GM18502 (cell line): ENCODE measurements at regions not wholly inside any gene's neighbourhood (a gene's known extent, or its start where the extent isn't known, plus 50 kb on each side); places are given as distances from the start of the nearest gene placed in this dataset.
"Not testable (repeated sequence)": the region's sequence is repeated elsewhere in the genome, so short reads cannot be mapped to it uniquely, and the experiment has no call there.

Experiments
- ATAC-seq: cut with Tn5 transposase; IDR thresholded peaks from one replicate; pipeline ENCODE4 v1.9.1; 2021; ENCODE audit warnings: mild to moderate bottlenecking; ENCODE audit not compliant: unreplicated experiment, poor library complexity

DNA sequence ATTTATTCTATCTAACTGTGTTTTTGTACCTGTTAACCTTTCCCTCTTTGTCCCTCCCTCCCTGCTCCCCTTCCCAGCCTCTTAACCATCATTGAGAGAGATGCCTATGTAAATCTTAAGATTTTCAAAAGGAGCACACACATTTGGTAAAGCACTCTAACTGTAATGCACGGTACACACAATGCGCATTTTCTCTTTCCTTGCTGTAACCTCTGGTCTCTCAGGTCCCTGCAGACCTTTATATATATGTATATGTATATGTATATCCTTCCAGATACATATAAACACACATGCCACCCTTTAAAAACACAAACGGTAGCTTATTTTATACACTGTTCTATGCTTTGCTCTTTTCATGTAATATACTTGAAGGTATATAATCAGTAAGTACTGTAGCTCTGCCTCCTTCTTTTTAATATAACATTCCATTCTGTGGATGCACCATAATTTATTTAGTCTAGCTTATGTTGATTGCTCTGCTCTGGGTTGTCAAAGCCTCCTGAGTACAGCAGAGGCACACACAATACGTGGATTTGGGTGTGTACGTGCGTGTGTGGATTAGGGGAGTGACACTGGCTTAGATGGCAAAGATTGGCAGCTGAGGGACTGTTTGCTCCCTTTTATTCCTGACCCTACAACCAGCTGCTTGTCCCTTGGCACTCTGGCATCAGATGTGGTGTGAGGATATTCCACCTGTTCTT is 118.4 kb upstream of the PTPN20 start:
- not testable (repeated sequence) for ATAC-seq

DNA sequence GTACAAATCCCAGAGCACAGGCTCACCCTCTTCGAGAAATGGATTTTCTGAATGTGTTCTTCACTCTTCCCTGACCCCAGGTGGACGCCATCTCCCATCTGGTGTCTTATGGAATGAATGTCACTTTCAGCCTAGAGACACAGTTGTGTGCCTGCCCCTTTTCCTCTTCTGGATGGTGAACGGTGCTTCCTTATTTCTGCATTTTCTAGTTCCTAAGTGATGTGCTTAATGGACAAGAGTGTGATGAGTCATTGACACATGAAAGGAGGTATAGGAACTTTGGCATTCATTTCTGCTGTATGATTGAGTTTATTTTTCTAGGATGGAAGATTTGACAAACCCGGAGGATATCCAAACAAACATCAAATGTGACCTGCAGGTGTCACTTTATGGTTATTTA is 114.9 kb upstream of the PTPN20 start:
- ATAC-seq, result not testable (repeated sequence)

- ATAC-seq, result not testable (repeated sequence)
Measured at GRCh38 chr10:46802010-46802409, 109.2 kb upstream of the PTPN20 start.

DNA sequence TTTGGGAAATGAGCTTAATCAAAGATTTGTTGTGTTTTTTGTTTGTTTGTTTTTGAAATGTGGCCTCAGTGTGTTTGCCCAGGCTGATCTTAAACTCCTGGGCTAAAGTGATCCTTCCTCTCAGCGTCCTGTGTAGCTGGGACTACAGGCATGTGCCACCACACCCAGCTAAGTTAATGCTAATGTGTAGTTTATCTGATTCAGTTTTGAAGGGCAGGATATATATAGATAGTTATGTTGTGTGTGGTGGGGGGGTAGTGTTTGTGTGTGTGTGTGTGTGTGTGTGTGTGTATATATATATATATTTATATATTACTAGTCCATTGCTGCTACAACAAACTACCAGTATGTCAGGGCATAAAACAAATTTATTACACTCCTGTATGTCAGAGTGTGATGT is 108.1 kb upstream of the PTPN20 start:
- not testable (repeated sequence) for ATAC-seq

DNA sequence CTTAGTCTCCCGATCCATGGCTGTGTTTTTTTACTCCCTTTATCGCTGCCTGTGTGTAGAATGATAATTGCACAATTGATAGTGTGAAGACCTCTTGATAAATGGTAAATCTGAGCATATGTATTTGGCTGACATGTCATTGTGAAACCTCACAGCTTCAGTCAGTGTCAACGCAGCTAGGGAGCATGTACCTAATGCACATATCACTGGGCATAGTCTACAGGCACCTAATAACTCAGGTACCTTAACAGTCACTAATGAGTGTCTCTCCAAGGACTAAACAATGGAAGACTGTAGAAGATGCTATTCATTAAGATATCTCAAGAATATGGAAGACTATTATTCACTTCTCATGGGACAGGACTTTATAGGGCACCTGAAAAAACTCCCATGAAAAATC is 101.0 kb upstream of the PTPN20 start:
- not testable (repeated sequence) for ATAC-seq

GRCh38 chr10:46816126-46816525 is 95.1 kb upstream of the PTPN20 start:
- ATAC-seq, result not testable (repeated sequence)

GRCh38 chr10:46840393-46841050 is 70.7 kb upstream of the PTPN20 start:
- ATAC-seq, result not testable (repeated sequence)

DNA sequence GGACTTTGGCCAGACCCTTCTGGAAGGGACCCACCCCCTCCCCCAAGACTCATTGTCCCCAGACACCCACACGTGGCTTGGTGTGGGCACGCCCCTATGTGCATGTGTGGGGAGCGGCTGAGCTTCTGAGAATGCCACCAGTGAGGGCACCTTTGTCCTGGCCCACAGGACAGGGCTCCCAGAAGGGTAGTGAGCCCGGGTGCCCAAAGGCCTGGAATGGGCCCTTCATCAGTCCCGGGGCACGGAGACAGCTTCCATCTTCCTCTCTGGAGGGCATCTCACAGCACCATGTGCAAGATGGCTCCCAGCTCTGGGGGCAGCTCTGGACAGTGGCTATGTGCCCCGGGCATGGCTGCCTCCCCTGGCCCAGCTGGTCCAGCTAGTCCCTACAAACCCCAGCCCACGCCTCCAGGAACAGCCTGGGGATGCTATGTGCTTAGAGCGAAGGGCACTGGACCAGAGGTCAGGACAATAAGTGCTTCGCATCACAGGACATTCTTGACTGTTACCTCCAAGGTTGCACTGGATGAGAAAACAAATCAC is 70.1 kb upstream of the PTPN20 start:
- ATAC-seq, result not testable (repeated sequence)

- not testable (repeated sequence) for ATAC-seq
Measured at GRCh38 chr10:46845194-46845593, 66.0 kb upstream of the PTPN20 start.

- ATAC-seq, result not testable (repeated sequence)
Measured at GRCh38 chr10:46845640-46846039, 65.6 kb upstream of the PTPN20 start.

- ATAC-seq, result not testable (repeated sequence)
Measured at GRCh38 chr10:46860753-46861152, 50.5 kb upstream of the PTPN20 start.
